ENCODE measurements at regions not wholly inside any gene's neighbourhood (a gene's known extent, or its start where the extent isn't known, plus 50 kb on each side); places are given as distances from the start of the nearest gene placed in this dataset.
A peak's percentile ranks its signal among the peaks of the same experiment; 100 is the strongest.

GRCh38 chr7:1329261-1329660, 96.6 kb downstream of the UNCX start:
- ChIA-PET CTCF (no interaction called here), POLR2A (no interaction called here)
- DNase-seq, result no peak
- Histone ChIP-seq H3K4me1 (ENCODE audit: control extremely low read depth in 1 of 4, control insufficient read depth in 4 of 4, insufficient read depth in 4 of 4, low read length in 3 of 4) (peaks cover 0 to 14% (median 8%) of the 10 kb centered on the region in 4 experiments), H3K4me3 (ENCODE audit: control insufficient read depth in 1 of 7, extremely low read depth in 1 of 7, insufficient read depth in 4 of 7, low read depth in 2 of 7, low read length in 6 of 7) (no peak overlapping the region), H3K27ac (ENCODE audit: insufficient read depth in 1 of 2, low read depth in 1 of 2, low read length in 2 of 2, poor library complexity in 1 of 2, severe bottlenecking in 2 of 2) (no peak overlapping the region), H3K36me3 (ENCODE audit: control insufficient read depth in 4 of 4, insufficient read depth in 4 of 4, low read length in 3 of 4) (no peaks in the 10 kb centered on the region), H3K9me3 (ENCODE audit: control extremely low read depth in 1 of 5, control insufficient read depth in 4 of 5, insufficient read depth in 2 of 5, low read depth in 1 of 5, low read length in 4 of 5) (no peaks in the 10 kb centered on the region), H3K27me3 (replicated peaks in 2 of 5; ENCODE audit: control insufficient read depth in 4 of 5, insufficient read depth in 5 of 5, low read length in 4 of 5) (peaks cover 0 to 34% (median 0%) of the 10 kb centered on the region in 5 experiments)
- 92% methylated on average over 10 of the region's 13 CpGs for WGBS (ENCODE audit: insufficient coverage)

- 94% methylated on average over 32 of the region's 38 CpGs for WGBS (ENCODE audit: insufficient coverage)
- Histone ChIP-seq H3K27me3 (replicated peaks in 2 of 5; ENCODE audit: control insufficient read depth in 4 of 5, insufficient read depth in 5 of 5, low read length in 4 of 5) (peaks cover 0 to 28% (median 0%) of the 10 kb centered on the region in 5 experiments), H3K27ac (ENCODE audit: insufficient read depth in 1 of 2, low read depth in 1 of 2, low read length in 2 of 2, poor library complexity in 1 of 2, severe bottlenecking in 2 of 2) (no peak overlapping the region), H3K9me3 (ENCODE audit: control extremely low read depth in 1 of 5, control insufficient read depth in 4 of 5, insufficient read depth in 2 of 5, low read depth in 1 of 5, low read length in 4 of 5) (no peaks in the 10 kb centered on the region), H3K4me1 (ENCODE audit: control extremely low read depth in 1 of 4, control insufficient read depth in 4 of 4, insufficient read depth in 4 of 4, low read length in 3 of 4) (peaks cover 0 to 14% (median 8%) of the 10 kb centered on the region in 4 experiments), H3K4me3 (ENCODE audit: control insufficient read depth in 1 of 7, extremely low read depth in 1 of 7, insufficient read depth in 4 of 7, low read depth in 2 of 7, low read length in 6 of 7) (no peak overlapping the region), H3K36me3 (ENCODE audit: control insufficient read depth in 4 of 4, insufficient read depth in 4 of 4, low read length in 3 of 4) (no peaks in the 10 kb centered on the region)
- DNase-seq, result no peak
- POLR2A ChIA-PET, result no interaction called here
- CTCF ChIA-PET, result no interaction called here
Observed at GRCh38 chr7:1329966-1330800, 97.5 kb downstream of the UNCX start.

GRCh38 chr7:1330801-1331425, 98.2 kb downstream of the UNCX start:
- peaks cover 0 to 22% (median 0%) of the 10 kb centered on the region in 5 experiments for H3K27me3 ChIP-seq (replicated peaks in 2 of 5; ENCODE audit: control insufficient read depth in 4 of 5, insufficient read depth in 5 of 5, low read length in 4 of 5)
- peaks cover 0 to 4% (median 0%) of the 10 kb centered on the region in 5 experiments for H3K9me3 ChIP-seq (ENCODE audit: control extremely low read depth in 1 of 5, control insufficient read depth in 4 of 5, insufficient read depth in 2 of 5, low read depth in 1 of 5, low read length in 4 of 5)
- H3K4me3 ChIP-seq (ENCODE audit: control insufficient read depth in 1 of 7, extremely low read depth in 1 of 7, insufficient read depth in 4 of 7, low read depth in 2 of 7, low read length in 6 of 7), result no peak overlapping the region
- H3K27ac ChIP-seq (ENCODE audit: insufficient read depth in 1 of 2, low read depth in 1 of 2, low read length in 2 of 2, poor library complexity in 1 of 2, severe bottlenecking in 2 of 2), result no peak overlapping the region
- WGBS (ENCODE audit: insufficient coverage), result 91% methylated on average over 27 of the region's 39 CpGs
- DNase-seq, result no peak
- ChIA-PET POLR2A (no interaction called here), CTCF (no interaction called here)
- peaks cover 0 to 14% (median 8%) of the 10 kb centered on the region in 4 experiments for H3K4me1 ChIP-seq (ENCODE audit: control extremely low read depth in 1 of 4, control insufficient read depth in 4 of 4, insufficient read depth in 4 of 4, low read length in 3 of 4)
- no peaks in the 10 kb centered on the region for H3K36me3 ChIP-seq (ENCODE audit: control insufficient read depth in 4 of 4, insufficient read depth in 4 of 4, low read length in 3 of 4)

- peaks cover 0 to 12% (median 0%) of the 10 kb centered on the region in 5 experiments for H3K9me3 ChIP-seq (ENCODE audit: control extremely low read depth in 1 of 5, control insufficient read depth in 4 of 5, insufficient read depth in 2 of 5, low read depth in 1 of 5, low read length in 4 of 5)
- peaks cover 0 to 14% (median 8%) of the 10 kb centered on the region in 4 experiments for H3K4me1 ChIP-seq (ENCODE audit: control extremely low read depth in 1 of 4, control insufficient read depth in 4 of 4, insufficient read depth in 4 of 4, low read length in 3 of 4)
- peak overlapping the region in 1 of 7 experiments; percentile 8 for H3K4me3 ChIP-seq (ENCODE audit: control insufficient read depth in 1 of 7, extremely low read depth in 1 of 7, insufficient read depth in 4 of 7, low read depth in 2 of 7, low read length in 6 of 7)
- no peaks in the 10 kb centered on the region for H3K36me3 ChIP-seq (ENCODE audit: control insufficient read depth in 4 of 4, insufficient read depth in 4 of 4, low read length in 3 of 4)
- 32% methylated on average over 12 of the region's 21 CpGs for whole genome bisulfite sequencing (ENCODE audit: insufficient coverage)
- H3K27me3 ChIP-seq (replicated peaks in 2 of 5; ENCODE audit: control insufficient read depth in 4 of 5, insufficient read depth in 5 of 5, low read length in 4 of 5), result peaks cover 0 to 19% (median 0%) of the 10 kb centered on the region in 5 experiments
- CTCF ChIA-PET, result interaction anchor here (0.6 kb wide), 1 partner anchor 833 kb away, joined by 4 read pairs; no protein-coding TSS in a partner anchor
- H3K27ac ChIP-seq (ENCODE audit: insufficient read depth in 1 of 2, low read depth in 1 of 2, low read length in 2 of 2, poor library complexity in 1 of 2, severe bottlenecking in 2 of 2), result no peak overlapping the region
- DNase-seq, result peak in 2 of 3 donors; percentile 72 to 75
- POLR2A ChIA-PET, result no interaction called here
Observed at GRCh38 chr7:1331561-1332467, 99.1 kb downstream of the UNCX start.

GRCh38 chr7:1336509-1336908, 103.8 kb downstream of the UNCX start:
- CTCF ChIA-PET, result no interaction called here
- peak in 1 of 3 donors; percentile 5 for DNase-seq
- POLR2A ChIA-PET, result no interaction called here
- H3K27ac ChIP-seq (ENCODE audit: insufficient read depth in 1 of 2, low read depth in 1 of 2, low read length in 2 of 2, poor library complexity in 1 of 2, severe bottlenecking in 2 of 2), result no peak overlapping the region
- peaks cover 0 to 19% (median 3%) of the 10 kb centered on the region in 5 experiments for H3K27me3 ChIP-seq (replicated peaks in 2 of 5; ENCODE audit: control insufficient read depth in 4 of 5, insufficient read depth in 5 of 5, low read length in 4 of 5)
- no peaks in the 10 kb centered on the region for H3K36me3 ChIP-seq (ENCODE audit: control insufficient read depth in 4 of 4, insufficient read depth in 4 of 4, low read length in 3 of 4)
- WGBS (ENCODE audit: insufficient coverage), result 100% methylated on average over 1 of the region's 3 CpGs
- H3K4me1 ChIP-seq (ENCODE audit: control extremely low read depth in 1 of 4, control insufficient read depth in 4 of 4, insufficient read depth in 4 of 4, low read length in 3 of 4), result peaks cover 0 to 13% (median 7%) of the 10 kb centered on the region in 4 experiments
- no peak overlapping the region for H3K4me3 ChIP-seq (ENCODE audit: control insufficient read depth in 1 of 7, extremely low read depth in 1 of 7, insufficient read depth in 4 of 7, low read depth in 2 of 7, low read length in 6 of 7)
- H3K9me3 ChIP-seq (ENCODE audit: control extremely low read depth in 1 of 5, control insufficient read depth in 4 of 5, insufficient read depth in 2 of 5, low read depth in 1 of 5, low read length in 4 of 5), result peaks cover 0 to 16% (median 3%) of the 10 kb centered on the region in 5 experiments

- Histone ChIP-seq H3K36me3 (ENCODE audit: control insufficient read depth in 4 of 4, insufficient read depth in 4 of 4, low read length in 3 of 4) (no peaks in the 10 kb centered on the region), H3K4me1 (ENCODE audit: control extremely low read depth in 1 of 4, control insufficient read depth in 4 of 4, insufficient read depth in 4 of 4, low read length in 3 of 4) (no peaks in the 10 kb centered on the region), H3K4me3 (ENCODE audit: control insufficient read depth in 1 of 7, extremely low read depth in 1 of 7, insufficient read depth in 4 of 7, low read depth in 2 of 7, low read length in 6 of 7) (no peak overlapping the region), H3K9me3 (ENCODE audit: control extremely low read depth in 1 of 5, control insufficient read depth in 4 of 5, insufficient read depth in 2 of 5, low read depth in 1 of 5, low read length in 4 of 5) (peaks cover 0 to 16% (median 3%) of the 10 kb centered on the region in 5 experiments), H3K27me3 (replicated peaks in 2 of 5; ENCODE audit: control insufficient read depth in 4 of 5, insufficient read depth in 5 of 5, low read length in 4 of 5) (peaks cover 0 to 11% (median 3%) of the 10 kb centered on the region in 5 experiments), H3K27ac (ENCODE audit: insufficient read depth in 1 of 2, low read depth in 1 of 2, low read length in 2 of 2, poor library complexity in 1 of 2, severe bottlenecking in 2 of 2) (no peak overlapping the region)
- ChIA-PET CTCF (no interaction called here), POLR2A (no interaction called here)
- whole genome bisulfite sequencing (ENCODE audit: insufficient coverage), result 100% methylated on average over 1 of the region's 2 CpGs
- no peak for DNase-seq
Observed at GRCh38 chr7:1339611-1340010, 106.9 kb downstream of the UNCX start.

Data from common myeloid progenitor, CD34-positive (primary cell).